NCI-H2171 treated with DMSO at 0.1 percent for 48 hours (cell line): ENCODE measurements at regions not wholly inside any gene's neighbourhood (a gene's known extent, or its start where the extent isn't known, plus 50 kb on each side); places are given as distances from the start of the nearest gene placed in this dataset.

ENCODE experiments used
- DNase-seq: peaks from one replicate; lab custom pipeline; 2025; lab: John Stamatoyannopoulos, UW

GRCh38 chr3:81439108-81439507, 322.3 kb downstream of the GBE1 start:
- no peak for DNase-seq

GRCh38 chr3:81437683-81438082, 323.8 kb downstream of the GBE1 start:
- DNase-seq = no peak

GRCh38 chr3:81436182-81436581, 325.3 kb downstream of the GBE1 start:
- no peak for DNase-seq

- DNase-seq = no peak
Observed at GRCh38 chr3:81435050-81435449, 326.4 kb downstream of the GBE1 start.

GRCh38 chr3:81434161-81434560, 327.3 kb downstream of the GBE1 start:
- DNase-seq = no peak

GRCh38 chr3:81433675-81434074, 327.8 kb downstream of the GBE1 start:
- no peak for DNase-seq

GRCh38 chr3:81432456-81432855, 329.0 kb downstream of the GBE1 start:
- DNase-seq = no peak

- no peak for DNase-seq
Observed at GRCh38 chr3:81426826-81427577, 334.4 kb downstream of the GBE1 start.

- no peak for DNase-seq
Observed at GRCh38 chr3:81425198-81425868, 336.1 kb downstream of the GBE1 start.

- DNase-seq = peak; percentile 1
Observed at GRCh38 chr3:81419228-81419627, 342.2 kb downstream of the GBE1 start.

GRCh38 chr3:81416812-81417211, 344.6 kb downstream of the GBE1 start:
- DNase-seq = no peak

GRCh38 chr3:81406318-81406717, 355.1 kb downstream of the GBE1 start:
- DNase-seq = no peak

- no peak for DNase-seq
Observed at GRCh38 chr3:81395739-81396513, 365.5 kb downstream of the GBE1 start.

- no peak for DNase-seq
Observed at GRCh38 chr3:81394651-81395524, 366.6 kb downstream of the GBE1 start.

- no peak for DNase-seq
Observed at GRCh38 chr3:81393251-81393650, 368.2 kb downstream of the GBE1 start.

- DNase-seq = no peak
Observed at GRCh38 chr3:81390796-81391195, 370.6 kb downstream of the GBE1 start.

- DNase-seq = no peak
Observed at GRCh38 chr3:81388191-81388590, 373.3 kb downstream of the GBE1 start.

- DNase-seq = no peak
Observed at GRCh38 chr3:81382470-81382869, 379.0 kb downstream of the GBE1 start.

GRCh38 chr3:81380234-81380633, 381.2 kb downstream of the GBE1 start:
- no peak for DNase-seq

GRCh38 chr3:81378552-81379293, 382.7 kb downstream of the GBE1 start:
- no peak for DNase-seq

- DNase-seq = no peak
Observed at GRCh38 chr3:81375921-81376320, 385.5 kb downstream of the GBE1 start.
